C4-2B (cell line): ENCODE measurements at regions not wholly inside any gene's neighbourhood (a gene's known extent, or its start where the extent isn't known, plus 50 kb on each side); places are given as distances from the start of the nearest gene placed in this dataset.

Experiments
- ZFX ChIP-seq: fragments of 450-650 bp; IDR thresholded peaks from 2 replicates; pipeline ENCODE4 v1.6.1; 2017
- TF ChIP-seq, protein P1 (sequence below): fragments of 450-650 bp; conservative IDR thresholded peaks from 2 replicates; pipeline ENCODE4 v1.5.1; 2017; ENCODE audit warnings: mild to moderate bottlenecking

DNA sequence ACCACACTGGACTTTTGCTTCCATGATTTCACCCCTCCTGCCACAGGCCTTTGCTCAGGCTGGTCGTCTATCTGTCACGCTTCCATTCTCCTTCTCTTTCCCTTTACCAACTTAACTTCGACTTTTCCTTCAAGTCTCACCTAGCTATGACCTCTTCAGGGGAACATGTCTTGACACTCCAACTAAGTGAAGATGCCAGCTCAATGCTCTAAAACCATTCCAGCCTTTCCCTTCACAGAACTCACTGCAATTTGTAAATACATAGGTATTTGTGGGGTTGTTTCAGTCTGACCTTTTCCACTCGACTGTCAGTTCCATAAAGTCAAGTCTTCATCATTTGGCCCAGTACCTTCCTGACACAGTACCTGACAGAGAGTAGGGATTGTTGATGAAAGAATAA, 358.6 kb upstream of the CAMK1G start:
- TF ChIP-seq, protein P1, sequence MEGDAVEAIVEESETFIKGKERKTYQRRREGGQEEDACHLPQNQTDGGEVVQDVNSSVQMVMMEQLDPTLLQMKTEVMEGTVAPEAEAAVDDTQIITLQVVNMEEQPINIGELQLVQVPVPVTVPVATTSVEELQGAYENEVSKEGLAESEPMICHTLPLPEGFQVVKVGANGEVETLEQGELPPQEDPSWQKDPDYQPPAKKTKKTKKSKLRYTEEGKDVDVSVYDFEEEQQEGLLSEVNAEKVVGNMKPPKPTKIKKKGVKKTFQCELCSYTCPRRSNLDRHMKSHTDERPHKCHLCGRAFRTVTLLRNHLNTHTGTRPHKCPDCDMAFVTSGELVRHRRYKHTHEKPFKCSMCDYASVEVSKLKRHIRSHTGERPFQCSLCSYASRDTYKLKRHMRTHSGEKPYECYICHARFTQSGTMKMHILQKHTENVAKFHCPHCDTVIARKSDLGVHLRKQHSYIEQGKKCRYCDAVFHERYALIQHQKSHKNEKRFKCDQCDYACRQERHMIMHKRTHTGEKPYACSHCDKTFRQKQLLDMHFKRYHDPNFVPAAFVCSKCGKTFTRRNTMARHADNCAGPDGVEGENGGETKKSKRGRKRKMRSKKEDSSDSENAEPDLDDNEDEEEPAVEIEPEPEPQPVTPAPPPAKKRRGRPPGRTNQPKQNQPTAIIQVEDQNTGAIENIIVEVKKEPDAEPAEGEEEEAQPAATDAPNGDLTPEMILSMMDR, result no peak
- no peak for TF ChIP-seq ZFX
